EL (cell line): ENCODE measurements at regions not wholly inside any gene's neighbourhood (a gene's known extent, or its start where the extent isn't known, plus 50 kb on each side); places are given as distances from the start of the nearest gene placed in this dataset.
A peak's percentile ranks its signal among the peaks of the same experiment; 100 is the strongest.
"Not testable (repeated sequence)": the region's sequence is repeated elsewhere in the genome, so short reads cannot be mapped to it uniquely, and the experiment has no call there.

Experiments used
- DNase-seq: peaks from one replicate; pipeline ENCODE4 v3.0.0-alpha.2; 2016

GRCh38 chr2:163182764-163183354 lies 344.3 kb upstream of the KCNH7 start:
- peak; percentile 2 for DNase-seq

GRCh38 chr2:163177592-163177991 lies 339.0 kb upstream of the KCNH7 start:
- DNase-seq: no peak

- no peak for DNase-seq
Measured at GRCh38 chr2:163175294-163175693, 336.7 kb upstream of the KCNH7 start.

GRCh38 chr2:163173591-163173990 lies 335.0 kb upstream of the KCNH7 start:
- DNase-seq: no peak

GRCh38 chr2:163171786-163172530 lies 333.4 kb upstream of the KCNH7 start:
- DNase-seq: peak; percentile 3

GRCh38 chr2:163157891-163158496 lies 319.4 kb upstream of the KCNH7 start:
- DNase-seq: peak; percentile 69

- peak; percentile 35 for DNase-seq
Measured at GRCh38 chr2:163157411-163157810, 318.8 kb upstream of the KCNH7 start.

- DNase-seq: no peak
Measured at GRCh38 chr2:163155925-163156324, 317.4 kb upstream of the KCNH7 start.

GRCh38 chr2:163155279-163155883 lies 316.8 kb upstream of the KCNH7 start:
- DNase-seq: peak; percentile 34

GRCh38 chr2:163142618-163143017 lies 304.1 kb upstream of the KCNH7 start:
- no peak for DNase-seq

GRCh38 chr2:163138947-163139346 lies 300.4 kb upstream of the KCNH7 start:
- DNase-seq: no peak

- no peak for DNase-seq
Measured at GRCh38 chr2:163135256-163135655, 296.7 kb upstream of the KCNH7 start.

- no peak for DNase-seq
Measured at GRCh38 chr2:163133602-163134001, 295.0 kb upstream of the KCNH7 start.

GRCh38 chr2:163132850-163133249 lies 294.3 kb upstream of the KCNH7 start:
- peak; percentile 4 for DNase-seq

- not testable (repeated sequence) for DNase-seq
Measured at GRCh38 chr2:163132207-163132606, 293.6 kb upstream of the KCNH7 start.

- no peak for DNase-seq
Measured at GRCh38 chr2:163123526-163123925, 285.0 kb upstream of the KCNH7 start.

- no peak for DNase-seq
Measured at GRCh38 chr2:163122257-163122656, 283.7 kb upstream of the KCNH7 start.

- DNase-seq: no peak
Measured at GRCh38 chr2:163121483-163121882, 282.9 kb upstream of the KCNH7 start.

- no peak for DNase-seq
Measured at GRCh38 chr2:163119966-163120365, 281.4 kb upstream of the KCNH7 start.

- no peak for DNase-seq
Measured at GRCh38 chr2:163086940-163087339, 248.4 kb upstream of the KCNH7 start.

- not testable (repeated sequence) for DNase-seq
Measured at GRCh38 chr2:163085366-163086024, 246.9 kb upstream of the KCNH7 start.

GRCh38 chr2:163081754-163082153 lies 243.2 kb upstream of the KCNH7 start:
- DNase-seq: no peak

- no peak for DNase-seq
Measured at GRCh38 chr2:163077241-163077640, 238.7 kb upstream of the KCNH7 start.
